Endometrial microvascular endothelial cells (primary cell): ENCODE measurements at regions not wholly inside any gene's neighbourhood (a gene's known extent, or its start where the extent isn't known, plus 50 kb on each side); places are given as distances from the start of the nearest gene placed in this dataset.

Experiments
- in situ Hi-C: cut with HindIII; loops from 2 replicates; pipeline ENCODE4 v1.10.0; 2017; ENCODE audit warnings: low sequenced_read_pairs, low pct_unique_long_range_greater_than_20kb; ENCODE audit errors: inconsistent ontology term

DNA sequence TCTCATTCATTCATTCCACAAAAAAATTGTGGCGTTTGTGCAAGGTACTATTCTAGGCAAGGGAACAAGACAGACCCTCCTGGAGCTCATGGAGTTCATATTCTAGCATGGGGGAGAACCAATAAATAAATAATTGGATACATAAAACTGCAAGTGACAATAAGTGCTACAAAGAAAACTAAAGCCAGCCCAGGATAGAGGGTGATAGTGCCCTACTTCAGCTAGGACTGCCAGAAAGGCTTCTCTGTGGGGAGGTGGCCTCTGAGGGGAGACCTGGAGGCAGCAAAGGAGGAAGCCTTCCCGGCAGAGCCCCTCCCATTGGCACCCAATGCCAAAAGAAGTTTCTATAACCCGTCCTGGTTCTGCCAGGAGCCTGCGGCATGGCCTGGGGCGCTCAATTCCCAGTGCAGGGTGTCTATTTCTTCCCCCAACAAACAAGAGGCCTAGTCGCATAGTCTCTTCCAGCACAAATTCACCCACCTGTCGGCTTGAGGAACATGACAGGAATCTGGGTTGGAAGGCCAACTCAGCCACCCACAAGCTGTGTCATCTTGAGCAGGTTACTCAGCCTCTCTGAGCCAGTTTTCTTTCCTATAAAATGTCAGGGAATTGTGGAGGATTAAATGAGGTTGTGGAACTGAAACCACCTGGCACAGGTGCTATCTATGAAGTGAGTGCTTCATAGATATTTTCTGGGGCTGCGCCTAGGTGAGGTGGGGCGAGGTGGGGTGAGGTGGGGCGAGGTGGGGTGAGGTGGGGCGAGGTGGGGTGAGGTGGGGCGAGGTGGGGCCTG, 94.3 kb downstream of the ZFP36L2 start:
- in situ Hi-C loops = no loop called here

GRCh38 chr2:43131051-43131889, 95.1 kb downstream of the ZFP36L2 start:
- in situ Hi-C loops = no loop called here

DNA sequence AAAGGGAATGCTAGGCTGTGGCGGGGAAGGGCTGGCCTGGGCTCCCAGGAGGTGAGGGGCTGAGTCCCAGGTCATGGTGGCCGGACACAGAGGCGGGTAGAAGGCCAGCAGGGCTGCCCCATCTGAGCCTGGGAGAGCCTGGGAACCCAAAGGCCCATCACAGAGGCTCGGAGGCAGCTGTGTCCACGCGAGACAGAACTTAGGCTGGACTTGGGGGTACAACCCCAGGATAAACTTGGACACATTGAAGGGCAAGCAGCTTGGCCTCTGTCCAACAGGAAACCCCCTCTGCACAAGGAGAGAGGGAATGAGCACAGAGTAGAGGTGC, 95.9 kb downstream of the ZFP36L2 start:
- in situ Hi-C loops = no loop called here

- in situ Hi-C loops = no loop called here
These were observed 96.5 kb downstream of the ZFP36L2 start for GRCh38 chr2:43129676-43130547.

GRCh38 chr2:43128559-43128955, 97.8 kb downstream of the ZFP36L2 start:
- in situ Hi-C loops = no loop called here

DNA sequence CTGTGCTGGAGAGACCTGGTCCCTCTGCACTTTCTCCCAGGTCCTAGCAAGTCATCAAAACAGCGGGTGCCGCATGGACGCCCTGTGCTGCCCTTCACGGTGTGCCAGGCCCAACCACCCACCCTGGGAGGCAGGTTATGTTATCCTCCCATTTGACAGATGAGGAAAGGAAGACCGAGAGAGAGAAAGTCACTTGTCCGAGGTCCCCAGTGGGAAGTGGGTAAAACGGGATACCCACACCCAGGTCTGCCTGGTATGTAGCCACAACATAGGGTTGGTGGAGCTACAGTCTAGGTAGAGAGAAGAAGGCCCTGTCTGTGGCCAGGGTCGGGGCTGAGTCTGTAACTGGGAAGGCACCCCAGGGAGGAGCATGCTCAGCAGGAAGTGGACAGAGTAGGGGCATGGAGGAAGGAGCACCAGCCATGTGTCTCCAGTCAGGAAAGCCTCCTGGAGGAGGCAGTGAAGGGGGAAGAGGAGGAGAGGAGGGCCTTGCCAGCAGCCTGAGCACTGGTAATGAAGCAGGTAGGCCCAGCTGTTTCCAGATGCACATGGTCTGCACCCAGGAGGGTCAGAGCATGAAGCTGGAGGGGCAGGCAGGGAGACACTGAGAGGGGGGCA, 98.4 kb downstream of the ZFP36L2 start:
- in situ Hi-C loops = no loop called here

DNA sequence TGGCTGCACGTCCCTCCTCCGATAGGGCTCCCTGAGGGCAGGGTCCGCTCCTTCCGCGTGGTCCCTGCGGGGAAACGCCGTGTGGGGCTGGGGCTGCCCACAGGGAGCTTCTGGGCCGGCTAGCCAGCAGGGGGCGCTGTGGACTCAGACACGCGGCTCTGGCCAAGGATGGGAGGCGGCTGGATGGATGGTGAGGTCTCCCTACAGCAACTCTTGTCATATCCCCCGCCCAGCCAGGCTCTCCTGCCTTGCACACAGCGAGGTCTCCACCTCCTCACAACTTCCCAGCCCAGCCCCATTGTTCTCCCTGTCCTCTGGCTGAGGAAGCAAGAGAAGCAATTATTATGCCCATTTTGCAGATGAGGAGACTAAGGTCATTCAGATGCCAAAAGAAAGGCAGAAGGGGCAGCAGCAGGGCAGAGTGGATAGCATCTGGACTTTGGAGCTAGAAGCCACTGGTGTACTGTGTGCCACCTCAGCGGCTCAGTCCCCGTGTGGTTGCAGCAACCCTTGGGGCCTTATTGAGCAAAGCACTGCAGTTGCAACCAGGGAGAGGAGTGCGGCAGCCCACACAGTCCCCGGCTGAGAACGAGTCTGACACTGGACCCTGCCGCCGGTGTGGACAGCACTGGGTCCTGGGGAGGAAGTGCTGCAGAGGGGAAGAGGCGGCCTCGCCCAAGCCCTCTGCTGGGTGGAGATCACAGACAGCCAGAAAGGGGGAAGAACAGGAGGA, 99.0 kb downstream of the ZFP36L2 start:
- in situ Hi-C loops = no loop called here

DNA sequence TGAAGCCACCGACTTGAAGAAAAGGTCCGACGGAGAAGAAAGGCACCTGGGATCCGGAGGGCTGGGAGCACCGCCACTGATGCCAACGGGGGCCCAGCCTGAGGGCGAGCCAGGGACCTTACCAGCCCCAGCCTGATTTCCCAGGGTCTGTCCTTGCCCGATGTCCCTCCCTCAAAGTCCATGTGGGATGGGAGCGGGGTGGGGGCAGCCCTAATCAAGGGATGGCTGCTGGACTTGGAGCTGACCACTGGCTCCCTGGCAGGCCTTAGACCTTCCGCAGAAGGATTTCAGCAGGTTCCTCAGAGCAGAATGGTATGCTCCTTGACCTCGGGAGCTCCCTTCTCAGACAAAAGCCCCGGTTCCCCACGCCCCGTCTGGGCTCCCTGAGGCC, 99.6 kb downstream of the ZFP36L2 start:
- in situ Hi-C loops = no loop called here

GRCh38 chr2:43125090-43125998, 101.1 kb downstream of the ZFP36L2 start:
- in situ Hi-C loops = no loop called here

DNA sequence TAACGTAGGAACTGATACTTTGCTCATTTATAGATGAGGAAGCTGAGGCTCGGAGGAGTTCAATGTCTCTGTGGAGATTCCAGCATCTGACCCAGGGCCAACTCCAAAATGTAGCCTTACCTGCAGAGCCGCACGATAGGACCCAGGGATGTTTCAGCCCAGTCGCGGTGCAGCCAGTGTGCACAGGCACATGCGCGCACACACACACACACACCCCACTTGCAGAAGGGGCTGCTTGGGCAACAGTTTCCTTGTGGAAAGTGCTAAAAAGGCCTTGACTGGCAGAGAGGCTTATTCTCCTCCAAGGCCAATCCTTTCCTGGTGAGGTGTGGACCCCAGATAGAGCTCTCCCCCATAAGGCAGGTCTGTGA, 101.7 kb downstream of the ZFP36L2 start:
- in situ Hi-C loops = no loop called here

GRCh38 chr2:43123981-43124686, 102.3 kb downstream of the ZFP36L2 start:
- in situ Hi-C loops = no loop called here

- in situ Hi-C loops = no loop called here
These were observed 102.9 kb downstream of the ZFP36L2 start for GRCh38 chr2:43123486-43123885.

GRCh38 chr2:43123028-43123427, 103.4 kb downstream of the ZFP36L2 start:
- in situ Hi-C loops = no loop called here

DNA sequence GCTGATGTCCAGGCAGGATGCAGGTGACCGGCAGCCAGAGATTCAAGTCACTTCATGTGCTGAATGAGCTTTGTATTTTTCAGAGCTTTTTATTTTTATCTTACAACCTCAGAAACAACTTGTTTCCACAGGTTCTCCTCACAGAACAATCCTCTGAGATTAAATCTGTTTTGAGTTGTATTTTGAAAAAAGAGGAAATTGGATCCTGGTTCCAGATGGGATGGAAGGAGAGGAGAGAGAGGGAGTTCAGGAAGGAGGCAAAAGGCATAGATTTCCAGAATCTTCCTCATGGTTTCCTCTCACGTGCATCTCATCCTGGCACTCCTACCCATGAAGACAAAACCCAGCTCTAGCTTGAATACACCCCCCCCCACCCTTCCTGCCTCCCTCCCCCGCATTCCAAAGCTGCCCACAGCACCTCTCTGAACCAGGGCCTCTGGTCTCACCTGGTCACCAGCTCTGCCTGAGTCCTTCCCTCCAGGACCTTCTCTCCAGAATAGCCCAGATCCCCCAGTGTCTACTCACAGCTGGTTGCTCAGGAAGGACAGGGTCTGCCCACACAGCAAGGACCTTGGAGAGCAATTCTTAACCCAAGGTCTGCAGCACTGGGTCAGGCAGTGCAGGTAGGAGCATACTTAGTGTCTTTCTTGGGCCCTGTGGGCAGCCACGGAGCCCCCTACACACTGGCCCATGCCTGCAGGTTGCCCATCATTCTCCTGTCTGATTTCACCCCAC, 104.7 kb downstream of the ZFP36L2 start:
- in situ Hi-C loops = no loop called here

DNA sequence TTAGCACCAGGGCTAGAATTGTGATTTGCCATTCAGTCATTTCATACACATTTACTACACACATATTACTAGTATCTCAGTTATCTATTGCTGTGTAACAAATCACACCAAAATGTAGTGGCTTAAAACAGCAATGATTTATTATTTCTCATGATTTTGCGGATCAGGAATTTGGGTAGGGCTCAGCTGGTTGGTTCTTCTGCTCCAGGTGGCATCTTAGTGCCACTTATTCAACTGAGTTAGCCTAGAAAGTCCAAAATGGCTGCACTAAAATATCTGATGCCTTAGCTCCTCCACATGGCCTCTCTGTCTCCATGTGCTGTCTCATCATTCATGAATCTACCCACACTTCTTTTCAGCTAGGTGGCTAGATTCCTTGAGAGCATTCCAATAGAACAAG, 107.1 kb downstream of the ZFP36L2 start:
- in situ Hi-C loops = no loop called here

DNA sequence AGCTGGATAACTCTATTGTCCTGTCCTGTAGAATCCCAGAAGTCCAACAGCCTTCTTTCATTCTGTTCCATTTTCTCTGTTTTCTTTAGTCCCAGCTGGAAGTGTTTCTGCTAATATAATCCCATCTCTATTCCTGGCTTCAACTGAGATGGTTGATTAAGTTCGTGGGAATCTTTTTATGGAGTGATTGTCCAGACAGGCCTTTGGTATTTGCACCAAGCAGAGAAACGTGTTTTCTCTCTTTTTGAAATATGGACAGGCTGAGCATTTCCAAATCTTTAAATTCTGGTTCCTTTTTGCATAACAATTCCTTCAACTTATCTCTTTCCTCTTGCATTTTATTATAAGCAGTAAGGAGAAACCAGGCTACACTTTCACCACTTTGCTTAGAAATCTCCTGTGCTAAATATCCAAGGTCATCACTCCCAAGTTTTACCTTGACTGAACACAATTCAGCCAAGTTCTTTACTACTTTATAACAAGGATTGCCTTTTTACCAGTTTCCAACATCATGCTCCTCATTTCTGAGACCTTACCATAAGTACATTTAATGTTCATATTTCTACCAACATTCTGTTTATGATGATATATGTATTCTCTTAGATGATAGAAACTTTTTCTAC, 108.8 kb downstream of the ZFP36L2 start:
- in situ Hi-C loops = no loop called here
